ENCODE measurements at regions not wholly inside any gene's neighbourhood (a gene's known extent, or its start where the extent isn't known, plus 50 kb on each side); places are given as distances from the start of the nearest gene placed in this dataset.

DNA sequence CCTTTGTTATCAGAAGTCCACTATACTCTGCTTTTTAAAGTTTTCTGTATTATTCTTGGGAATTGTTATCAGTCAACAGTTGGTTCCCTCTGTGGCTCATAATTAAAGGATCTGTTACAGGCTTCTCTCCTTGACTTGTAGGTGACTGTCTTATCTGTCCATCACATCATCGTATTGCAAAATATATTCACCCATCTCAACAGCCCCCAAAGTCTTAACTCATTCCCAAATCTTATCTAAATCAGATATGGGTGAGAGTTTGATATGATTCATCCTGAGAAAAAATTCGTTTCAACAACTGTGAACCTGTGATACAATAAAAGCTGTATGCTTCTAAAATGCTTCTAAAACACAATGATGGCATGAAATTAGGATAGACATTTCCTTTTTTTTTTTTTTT is 1245.6 kb upstream of the RAG2 start (continued):
- TF ChIP-seq ZSCAN22 (CRISPR knock-in tag; IDR thresholded peaks at IDR 0.05) = no peak
- no peak for TF ChIP-seq ZNF773 (CRISPR knock-in tag; IDR thresholded peaks at IDR 0.05; ENCODE audit: borderline replicate concordance)
- TF ChIP-seq ZNF205 (CRISPR knock-in tag; IDR thresholded peaks at IDR 0.05) = no peak
- no peak for TF ChIP-seq RBFOX2 (IDR thresholded peaks at IDR 0.05; ENCODE audit: low read depth, low read length)
- no peak for TF ChIP-seq ZNF891 (CRISPR knock-in tag; IDR thresholded peaks at IDR 0.05)

DNA sequence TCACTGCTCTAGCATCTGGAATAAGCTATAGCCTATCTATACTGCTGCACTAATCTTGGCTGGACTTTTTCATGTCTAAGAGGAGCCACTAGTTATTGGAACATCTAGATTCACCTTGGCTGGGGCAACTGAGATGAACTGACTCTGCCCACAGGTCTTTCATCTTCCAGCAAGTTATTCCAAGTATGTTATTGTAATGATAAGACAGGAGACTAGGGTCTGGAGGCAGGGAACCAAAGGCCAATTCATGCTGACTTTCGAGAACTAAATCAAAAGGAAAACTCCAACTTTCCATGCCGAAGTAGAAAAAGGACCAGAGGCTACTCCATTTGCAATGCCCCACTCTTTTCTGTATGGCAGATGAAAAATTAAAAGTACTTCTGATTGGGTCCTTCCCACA is 1243.0 kb upstream of the RAG2 start:
- H3K4me3 ChIP-seq (replicated peaks in 1 of 3; ENCODE audit: insufficient read depth in 1 of 3, low read depth in 2 of 3, low read length in 3 of 3) = no peak overlapping the region
- no peaks in the 10 kb centered on the region for H4K20me1 ChIP-seq (ENCODE audit: insufficient read depth, low read length)
- ATAC-seq (no peak), FAIRE-seq (no peak), DNase-seq (ENCODE audit: low spot score) (no peak)
- intact Hi-C loops (cut with micrococcal nuclease; ENCODE audit: unreplicated experiment) = no loop called here
- H3K9ac ChIP-seq (ENCODE audit: insufficient read depth, low read depth, low read length) = no peak overlapping the region
- POLR2A ChIA-PET = no interaction called here
- WGBS (ENCODE audit: low lambda C conversion rate) = 0% methylated on average over 2 of the region's 2 CpGs
- no peaks in the 10 kb centered on the region for H3K79me2 ChIP-seq (ENCODE audit: insufficient read depth, low read length)
- CTCF ChIA-PET (ENCODE audit: low intra/inter-chr PET ratio, low total read pairs) = no interaction called here
- H2AFZ ChIP-seq (ENCODE audit: low read length) = no peak overlapping the region
- in situ Hi-C loops (cut with HindIII; ENCODE audit: extremely low pct_ligation_motif_present, low pct_unique_long_range_greater_than_20kb) = no loop called here
- no peaks in the 10 kb centered on the region for H3K4me1 ChIP-seq (ENCODE audit: insufficient read depth, low read length)
- no peak overlapping the region for H3K27ac ChIP-seq (ENCODE audit: extremely low read length, insufficient read depth, low read length)
- H3K27me3 ChIP-seq (ENCODE audit: control insufficient read depth in 1 of 2, insufficient read depth in 2 of 2, low read length in 2 of 2) = no peaks in the 10 kb centered on the region; a peak in 1 of 5 replicates
- BruUV-seq (replicated peaks) = no TSS peak
- peaks cover 39% of the 10 kb centered on the region for H3K9me3 ChIP-seq (ENCODE audit: low read length)
- no peak overlapping the region for H3K4me2 ChIP-seq (ENCODE audit: low read depth, low read length)
- no peaks in the 10 kb centered on the region for H3K36me3 ChIP-seq (replicated peaks in 1 of 2; ENCODE audit: control insufficient read depth in 1 of 2, insufficient read depth in 2 of 2, low read length in 2 of 2)
- TF ChIP-seq SRF (IDR thresholded peaks at IDR 0.05; ENCODE audit: low read depth, low read length) = no peak
- TF ChIP-seq, protein P1, sequence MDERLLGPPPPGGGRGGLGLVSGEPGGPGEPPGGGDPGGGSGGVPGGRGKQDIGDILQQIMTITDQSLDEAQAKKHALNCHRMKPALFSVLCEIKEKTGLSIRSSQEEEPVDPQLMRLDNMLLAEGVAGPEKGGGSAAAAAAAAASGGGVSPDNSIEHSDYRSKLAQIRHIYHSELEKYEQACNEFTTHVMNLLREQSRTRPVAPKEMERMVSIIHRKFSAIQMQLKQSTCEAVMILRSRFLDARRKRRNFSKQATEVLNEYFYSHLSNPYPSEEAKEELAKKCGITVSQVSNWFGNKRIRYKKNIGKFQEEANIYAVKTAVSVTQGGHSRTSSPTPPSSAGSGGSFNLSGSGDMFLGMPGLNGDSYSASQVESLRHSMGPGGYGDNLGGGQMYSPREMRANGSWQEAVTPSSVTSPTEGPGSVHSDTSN (CRISPR knock-in tag; IDR thresholded peaks at IDR 0.05) = no peak
- no peak for TF ChIP-seq KDM1A (CRISPR knock-in tag; IDR thresholded peaks at IDR 0.05)
- no peak for TF ChIP-seq ZBTB20 (CRISPR knock-in tag; IDR thresholded peaks at IDR 0.05; ENCODE audit: borderline replicate concordance, low read depth)
- no peak for TF ChIP-seq DMAP1 (CRISPR knock-in tag; IDR thresholded peaks at IDR 0.05)
- TF ChIP-seq SAFB2 (CRISPR knock-in tag; IDR thresholded peaks at IDR 0.05; ENCODE audit: borderline replicate concordance, low read depth) = no peak
- TF ChIP-seq, protein P2, sequence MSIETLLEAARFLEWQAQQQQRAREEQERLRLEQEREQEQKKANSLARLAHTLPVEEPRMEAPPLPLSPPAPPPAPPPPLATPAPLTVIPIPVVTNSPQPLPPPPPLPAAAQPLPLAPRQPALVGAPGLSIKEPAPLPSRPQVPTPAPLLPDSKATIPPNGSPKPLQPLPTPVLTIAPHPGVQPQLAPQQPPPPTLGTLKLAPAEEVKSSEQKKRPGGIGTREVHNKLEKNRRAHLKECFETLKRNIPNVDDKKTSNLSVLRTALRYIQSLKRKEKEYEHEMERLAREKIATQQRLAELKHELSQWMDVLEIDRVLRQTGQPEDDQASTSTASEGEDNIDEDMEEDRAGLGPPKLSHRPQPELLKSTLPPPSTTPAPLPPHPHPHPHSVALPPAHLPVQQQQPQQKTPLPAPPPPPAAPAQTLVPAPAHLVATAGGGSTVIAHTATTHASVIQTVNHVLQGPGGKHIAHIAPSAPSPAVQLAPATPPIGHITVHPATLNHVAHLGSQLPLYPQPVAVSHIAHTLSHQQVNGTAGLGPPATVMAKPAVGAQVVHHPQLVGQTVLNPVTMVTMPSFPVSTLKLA (IDR thresholded peaks at IDR 0.05) = no peak
- TF ChIP-seq ZNF589 (CRISPR knock-in tag; conservative IDR thresholded peaks at IDR 0.05) = no peak
- TF ChIP-seq ZNF260 (CRISPR knock-in tag; IDR thresholded peaks at IDR 0.05; ENCODE audit: borderline replicate concordance, low read depth) = no peak
- no peak for TF ChIP-seq ZBTB42 (CRISPR knock-in tag; IDR thresholded peaks at IDR 0.05)
- TF ChIP-seq, protein P3, sequence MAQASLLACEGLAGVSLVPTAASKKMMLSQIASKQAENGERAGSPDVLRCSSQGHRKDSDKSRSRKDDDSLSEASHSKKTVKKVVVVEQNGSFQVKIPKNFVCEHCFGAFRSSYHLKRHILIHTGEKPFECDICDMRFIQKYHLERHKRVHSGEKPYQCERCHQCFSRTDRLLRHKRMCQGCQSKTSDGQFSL (CRISPR knock-in tag; IDR thresholded peaks at IDR 0.05) = no peak
- TF ChIP-seq, protein P4, sequence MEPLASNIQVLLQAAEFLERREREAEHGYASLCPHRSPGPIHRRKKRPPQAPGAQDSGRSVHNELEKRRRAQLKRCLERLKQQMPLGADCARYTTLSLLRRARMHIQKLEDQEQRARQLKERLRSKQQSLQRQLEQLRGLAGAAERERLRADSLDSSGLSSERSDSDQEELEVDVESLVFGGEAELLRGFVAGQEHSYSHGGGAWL (CRISPR knock-in tag; IDR thresholded peaks at IDR 0.05) = no peak
- TF ChIP-seq, protein P5, sequence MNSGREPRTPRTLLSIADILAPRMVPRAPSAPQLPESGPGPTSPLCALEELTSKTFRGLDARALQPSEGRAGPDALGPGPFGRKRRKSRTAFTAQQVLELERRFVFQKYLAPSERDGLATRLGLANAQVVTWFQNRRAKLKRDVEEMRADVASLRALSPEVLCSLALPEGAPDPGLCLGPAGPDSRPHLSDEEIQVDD (CRISPR knock-in tag; IDR thresholded peaks at IDR 0.05; ENCODE audit: borderline replicate concordance) = no peak
- TF ChIP-seq ZNF350 (CRISPR knock-in tag; IDR thresholded peaks at IDR 0.05; ENCODE audit: borderline replicate concordance, low read depth) = no peak
- no peak for TF ChIP-seq TRIM24 (CRISPR knock-in tag; IDR thresholded peaks at IDR 0.05)
- TF ChIP-seq, protein P6, sequence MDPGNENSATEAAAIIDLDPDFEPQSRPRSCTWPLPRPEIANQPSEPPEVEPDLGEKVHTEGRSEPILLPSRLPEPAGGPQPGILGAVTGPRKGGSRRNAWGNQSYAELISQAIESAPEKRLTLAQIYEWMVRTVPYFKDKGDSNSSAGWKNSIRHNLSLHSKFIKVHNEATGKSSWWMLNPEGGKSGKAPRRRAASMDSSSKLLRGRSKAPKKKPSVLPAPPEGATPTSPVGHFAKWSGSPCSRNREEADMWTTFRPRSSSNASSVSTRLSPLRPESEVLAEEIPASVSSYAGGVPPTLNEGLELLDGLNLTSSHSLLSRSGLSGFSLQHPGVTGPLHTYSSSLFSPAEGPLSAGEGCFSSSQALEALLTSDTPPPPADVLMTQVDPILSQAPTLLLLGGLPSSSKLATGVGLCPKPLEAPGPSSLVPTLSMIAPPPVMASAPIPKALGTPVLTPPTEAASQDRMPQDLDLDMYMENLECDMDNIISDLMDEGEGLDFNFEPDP (CRISPR knock-in tag; conservative IDR thresholded peaks at IDR 0.05) = no peak
- no peak for TF ChIP-seq MAFF (IDR thresholded peaks at IDR 0.05; ENCODE audit: low read depth, low read length)

Data from HepG2 (cell line).